ENCODE measurements at regions not wholly inside any gene's neighbourhood (a gene's known extent, or its start where the extent isn't known, plus 50 kb on each side); places are given as distances from the start of the nearest gene placed in this dataset.

DNA sequence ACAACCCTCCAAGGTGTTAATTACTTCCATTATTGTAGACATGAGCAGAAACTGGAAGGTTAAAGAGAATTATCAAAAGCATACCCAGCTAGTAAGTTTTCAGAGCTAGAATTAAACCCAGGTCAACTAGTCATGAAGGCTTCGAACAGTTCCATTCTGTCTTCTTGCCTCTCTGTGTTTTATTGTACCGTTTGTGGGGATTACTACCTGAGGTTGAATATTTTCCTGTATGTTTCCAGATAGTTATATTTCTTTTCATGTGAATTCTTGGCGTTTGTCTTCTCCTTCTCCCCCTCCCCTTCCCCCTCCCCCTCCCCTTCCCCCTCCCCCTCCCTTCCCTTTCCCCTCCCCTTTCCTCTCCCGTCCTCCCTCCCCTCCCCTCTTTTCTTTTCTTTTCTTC, 218.0 kb upstream of the GALNT17 start:
- TF ChIP-seq CTCF (IDR thresholded peaks at IDR 0.05): no peak
- no peak for TF ChIP-seq POLR2A (IDR thresholded peaks at IDR 0.05)
